Colonic mucosa (tissue), 4 donors: ENCODE measurements at regions not wholly inside any gene's neighbourhood (a gene's known extent, or its start where the extent isn't known, plus 50 kb on each side); places are given as distances from the start of the nearest gene placed in this dataset.

Source experiments
- DNase-seq: peaks from one replicate; pipeline ENCODE4 v3.0.0-alpha.2; 2020
- H3K27ac ChIP-seq: fragments of 200-600 bp; one replicate; pipeline ENCODE4 v1.8.0; 2021
- H3K27me3 ChIP-seq: fragments of 200-600 bp; one replicate; pipeline ENCODE4 v1.8.0; 2021
- H3K36me3 ChIP-seq: fragments of 200-600 bp; one replicate; pipeline ENCODE4 v1.8.0; 2021
- H3K4me1 ChIP-seq: fragments of 200-600 bp; one replicate; pipeline ENCODE4 v1.8.0; 2021; ENCODE audit warnings: mild to moderate bottlenecking
- H3K4me3 ChIP-seq: fragments of 200-600 bp; one replicate; pipeline ENCODE4 v1.8.0; 2021
- H3K9ac ChIP-seq, 2 donors: one replicate each; pipeline ENCODE4 v1.7.0; 2013; ENCODE audit warnings: control low read depth in 2 of 2, low read depth in 2 of 2, low read length in 2 of 2
- H3K9me3 ChIP-seq: fragments of 200-600 bp; one replicate; pipeline ENCODE4 v1.8.0; 2021
- CTCF ChIP-seq: fragments of 200-600 bp; IDR thresholded peaks from one replicate; pipeline ENCODE4 v1.8.0; 2022; ENCODE audit warnings: antibody characterized with exemption, mild to moderate bottlenecking
- intact Hi-C: fragments of 100-400 bp; cut with DNase I; formaldehyde crosslinking; loops from one replicate; pipeline ENCODE4 v1.14.1; 2022
- donor health status: healthy.
- donor health status: DM: no; HTN: no; CAD: no.
- donor health status: DM: no; HTN: no; CAD: no.

GRCh38 chr15:70499791-70500190 lies 263.6 kb downstream of the UACA start:
- no peak overlapping the region for H3K9ac ChIP-seq
- no peak overlapping the region for H3K27ac ChIP-seq
- DNase-seq = no peak
- H3K4me1 ChIP-seq = no peaks in the 10 kb centered on the region
- intact Hi-C loops = no loop called here
- H3K4me3 ChIP-seq = no peak overlapping the region
- no peaks in the 10 kb centered on the region for H3K9me3 ChIP-seq
- no peaks in the 10 kb centered on the region for H3K36me3 ChIP-seq
- TF ChIP-seq CTCF = no peak
- no peaks in the 10 kb centered on the region for H3K27me3 ChIP-seq

- Histone ChIP-seq H3K27ac (no peak overlapping the region), H3K36me3 (no peaks in the 10 kb centered on the region), H3K4me3 (no peak overlapping the region), H3K9ac (no peak overlapping the region), H3K9me3 (no peaks in the 10 kb centered on the region), H3K27me3 (no peaks in the 10 kb centered on the region), H3K4me1 (no peaks in the 10 kb centered on the region)
- intact Hi-C loops = no loop called here
- no peak for DNase-seq
- no peak for TF ChIP-seq CTCF
Observed at GRCh38 chr15:70498096-70498626, 265.2 kb downstream of the UACA start.

GRCh38 chr15:70497661-70498060 lies 265.7 kb downstream of the UACA start:
- H3K4me1 ChIP-seq = no peaks in the 10 kb centered on the region
- no peaks in the 10 kb centered on the region for H3K27me3 ChIP-seq
- H3K9ac ChIP-seq = no peak overlapping the region
- no peaks in the 10 kb centered on the region for H3K9me3 ChIP-seq
- H3K4me3 ChIP-seq = no peak overlapping the region
- intact Hi-C loops = no loop called here
- no peak for TF ChIP-seq CTCF
- DNase-seq = no peak
- H3K36me3 ChIP-seq = no peaks in the 10 kb centered on the region
- H3K27ac ChIP-seq = no peak overlapping the region

GRCh38 chr15:70495991-70496599 lies 267.3 kb downstream of the UACA start:
- Histone ChIP-seq H3K27me3 (no peaks in the 10 kb centered on the region), H3K4me1 (no peaks in the 10 kb centered on the region), H3K27ac (no peak overlapping the region), H3K36me3 (no peaks in the 10 kb centered on the region), H3K9ac (no peak overlapping the region), H3K4me3 (no peak overlapping the region), H3K9me3 (no peaks in the 10 kb centered on the region)
- TF ChIP-seq CTCF = no peak
- no peak for DNase-seq
- intact Hi-C loops = no loop called here

- H3K4me3 ChIP-seq = no peak overlapping the region
- H3K4me1 ChIP-seq = no peaks in the 10 kb centered on the region
- intact Hi-C loops = no loop called here
- no peak for DNase-seq
- H3K27ac ChIP-seq = no peak overlapping the region
- TF ChIP-seq CTCF = no peak
- no peaks in the 10 kb centered on the region for H3K9me3 ChIP-seq
- no peaks in the 10 kb centered on the region for H3K27me3 ChIP-seq
- H3K9ac ChIP-seq = no peak overlapping the region
- no peaks in the 10 kb centered on the region for H3K36me3 ChIP-seq
Observed at GRCh38 chr15:70494852-70495571, 268.3 kb downstream of the UACA start.
